HG03558 (cell line): ENCODE measurements at regions not wholly inside any gene's neighbourhood (a gene's known extent, or its start where the extent isn't known, plus 50 kb on each side); places are given as distances from the start of the nearest gene placed in this dataset.

Experiments
- ATAC-seq: cut with Tn5 transposase; IDR thresholded peaks from one replicate; pipeline ENCODE4 v1.9.1; 2021; ENCODE audit warnings: moderate number of reproducible peaks; ENCODE audit not compliant: unreplicated experiment; ENCODE audit errors: extremely low read depth

DNA sequence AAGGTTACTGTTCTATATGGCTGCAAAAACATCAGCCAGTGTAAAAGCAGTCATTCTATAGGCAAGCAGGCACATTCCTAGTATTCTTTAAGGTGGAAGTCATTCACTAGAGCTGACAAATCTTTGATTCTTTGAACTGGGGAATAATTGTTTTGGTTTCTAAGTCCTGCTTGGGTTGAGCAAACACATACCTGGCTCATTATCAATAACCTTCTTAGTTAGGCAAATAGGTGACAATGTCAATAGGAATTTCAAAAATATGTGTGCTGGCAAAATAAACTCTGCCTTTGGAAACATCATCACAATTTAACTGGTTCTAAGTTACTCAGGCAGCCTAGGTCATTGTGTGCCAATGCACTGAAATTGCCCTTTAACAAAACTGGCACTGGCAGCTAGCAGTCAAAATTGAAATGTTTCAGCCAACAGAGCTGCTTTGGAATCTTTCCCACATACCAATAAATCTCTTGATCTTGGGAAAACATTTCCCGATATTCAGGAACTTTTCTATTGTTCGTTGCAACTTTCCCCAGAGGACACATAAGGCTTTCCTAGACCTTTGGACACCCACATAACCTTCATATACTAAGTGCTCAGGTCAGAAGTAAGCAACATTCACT lies 402.0 kb upstream of the MMADHC start:
- no peak for ATAC-seq

DNA sequence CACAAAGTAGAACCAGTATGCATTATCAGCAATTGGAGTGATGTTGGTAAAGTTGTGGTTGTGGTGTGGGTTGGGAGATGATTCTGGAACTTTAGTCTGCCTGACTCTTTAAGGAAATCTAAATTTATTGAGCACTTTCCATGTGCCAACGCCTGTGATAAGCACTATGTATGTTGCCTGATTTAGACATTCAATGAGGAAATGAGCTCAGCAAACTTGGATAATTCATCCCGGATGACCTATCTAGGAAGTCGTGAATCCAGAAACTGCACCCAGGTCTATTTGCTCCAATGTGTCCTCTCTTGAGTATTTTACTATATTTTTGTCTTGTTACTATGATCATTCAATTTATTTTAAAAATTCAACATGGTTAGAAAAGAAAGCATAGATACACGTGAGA lies 400.8 kb upstream of the MMADHC start:
- no peak for ATAC-seq

DNA sequence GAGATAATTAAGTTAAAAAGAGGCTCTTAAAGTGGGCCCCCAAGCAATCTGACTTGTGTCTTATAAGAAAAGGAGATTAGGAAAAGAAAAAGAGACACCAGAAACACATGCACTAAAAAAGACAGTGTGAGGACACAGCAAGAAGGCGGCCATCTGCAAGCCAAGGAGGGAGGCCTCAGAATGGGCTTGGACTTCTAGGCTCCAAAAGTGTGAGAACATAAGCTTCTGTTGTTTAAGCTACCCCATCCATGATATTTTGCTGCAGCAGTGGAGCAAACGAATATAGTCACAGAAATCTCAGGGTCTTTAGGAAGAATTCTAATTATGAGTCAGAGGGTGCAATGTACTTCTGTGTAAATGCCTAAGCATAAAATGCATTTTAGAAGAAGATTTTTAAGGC lies 399.3 kb upstream of the MMADHC start:
- ATAC-seq: no peak

DNA sequence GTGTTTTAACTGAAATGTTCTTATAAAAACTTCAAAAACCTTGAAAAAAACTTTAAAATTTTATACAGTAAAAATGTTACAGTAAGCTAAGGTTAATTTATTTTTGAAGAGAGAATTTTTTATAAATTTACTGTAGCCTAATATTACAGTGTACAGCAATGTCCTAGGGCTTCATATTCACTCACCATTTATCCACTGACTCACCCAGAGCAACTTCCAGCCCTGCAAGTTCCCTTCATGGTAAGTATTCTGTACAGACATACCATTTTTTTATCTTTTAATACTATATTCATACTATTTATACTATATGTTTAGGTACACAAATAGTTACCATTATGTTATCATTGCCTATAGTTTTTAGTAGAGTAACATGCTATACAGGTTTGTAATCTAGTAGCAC lies 396.7 kb upstream of the MMADHC start:
- ATAC-seq: no peak

DNA sequence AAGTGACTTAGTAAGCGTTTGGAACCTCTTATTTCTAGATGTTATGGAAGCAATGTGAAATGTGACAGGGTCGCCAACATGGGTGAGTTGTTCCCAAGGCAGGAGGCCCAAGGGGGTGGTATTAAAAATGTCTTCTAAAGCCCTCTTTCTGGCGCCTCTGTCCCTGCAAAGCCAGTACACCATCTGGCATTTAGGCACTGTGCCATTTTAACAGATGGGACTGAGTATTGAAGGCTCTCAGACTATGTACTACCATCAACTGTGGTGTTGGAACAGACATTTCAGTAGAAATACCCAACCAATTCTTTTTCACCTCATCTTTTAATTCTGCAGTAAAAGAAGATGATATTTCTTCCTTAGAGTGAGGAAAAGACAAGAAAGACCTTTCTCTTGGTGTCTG lies 384.5 kb upstream of the MMADHC start:
- ATAC-seq: no peak

DNA sequence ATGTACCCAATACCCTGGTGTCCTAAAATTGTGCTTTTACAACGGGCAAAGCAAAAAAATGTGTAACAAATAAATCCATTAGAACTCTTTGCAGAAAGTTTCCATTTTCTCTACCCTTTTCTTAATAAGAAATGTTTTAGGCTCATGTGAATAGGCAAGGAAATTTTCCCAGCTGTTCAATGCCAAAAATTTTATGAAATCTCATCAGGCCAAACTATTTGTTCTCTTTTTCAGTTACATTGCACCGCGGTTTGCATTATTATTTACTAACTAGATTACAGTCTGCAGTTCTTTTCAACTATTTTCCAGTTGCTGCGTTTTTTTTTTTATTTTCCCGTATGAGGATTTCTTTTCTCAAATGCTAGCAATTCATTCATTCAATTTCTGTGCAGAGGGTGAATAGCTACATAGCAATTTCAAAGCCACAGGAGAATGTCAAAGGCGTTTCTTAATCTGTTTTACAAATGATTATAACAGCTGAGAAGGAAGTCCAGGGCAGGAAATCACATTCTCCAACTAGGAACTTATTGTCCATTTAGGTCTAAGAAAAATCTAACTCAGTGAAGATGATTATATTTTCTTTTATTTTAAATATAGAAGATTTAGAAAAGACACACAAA lies 367.5 kb upstream of the MMADHC start:
- ATAC-seq: no peak

DNA sequence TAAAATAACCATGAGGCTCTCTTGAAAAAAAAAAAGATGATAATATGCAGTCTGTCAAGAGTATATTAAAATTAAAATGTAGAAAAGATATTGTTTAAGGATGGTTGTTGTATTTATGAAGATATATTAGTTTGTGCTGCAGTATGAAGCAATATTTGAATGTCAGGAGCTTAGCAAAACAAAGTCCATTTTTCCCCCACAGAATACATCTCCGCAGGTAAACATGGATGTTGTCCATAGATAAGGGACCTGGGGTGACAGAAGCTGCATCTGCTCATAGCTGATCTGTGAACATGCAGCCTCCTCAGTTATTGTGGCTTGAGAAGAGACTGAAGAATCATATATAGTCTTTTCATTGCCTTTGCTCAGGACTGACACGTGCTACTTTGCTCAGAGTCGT lies 366.1 kb upstream of the MMADHC start:
- ATAC-seq: no peak

DNA sequence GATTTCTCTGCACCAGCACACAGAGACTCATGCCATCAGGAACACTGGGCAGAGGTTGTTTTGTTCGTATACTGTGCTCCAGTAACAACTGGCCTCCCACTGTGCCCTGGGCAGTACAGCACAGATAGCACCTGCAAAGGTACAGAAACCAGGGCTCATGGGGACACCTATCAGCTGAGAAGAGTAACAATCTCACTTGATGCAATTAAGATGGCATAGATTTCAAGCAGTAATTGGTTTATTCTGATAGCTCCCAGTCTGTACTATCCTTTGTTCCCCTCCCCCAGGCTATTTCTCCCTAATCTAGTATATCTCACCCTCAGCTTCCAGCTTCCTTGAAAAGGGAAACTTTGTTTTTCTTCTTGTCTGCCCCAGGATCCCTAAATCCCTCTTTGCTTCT lies 343.9 kb upstream of the MMADHC start:
- ATAC-seq: no peak

DNA sequence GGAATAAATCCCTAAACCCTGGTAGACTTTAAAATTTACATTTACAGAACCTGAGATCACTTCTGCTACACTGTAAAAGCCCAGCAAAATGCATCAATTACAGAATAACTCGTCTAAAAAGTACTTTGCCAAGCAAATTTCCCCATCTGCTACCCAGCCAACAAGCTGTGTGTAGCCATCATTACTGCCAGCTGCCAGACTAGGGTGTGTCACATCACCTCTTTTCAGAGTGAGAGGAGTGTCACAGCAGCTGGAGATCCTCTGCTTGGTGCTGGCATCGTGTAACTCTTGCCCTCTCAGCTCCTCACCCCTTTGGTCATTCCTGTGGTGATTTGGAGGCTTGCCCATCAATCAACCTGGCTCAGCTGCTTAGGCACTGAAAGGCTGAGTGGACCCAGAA lies 340.4 kb upstream of the MMADHC start:
- ATAC-seq: no peak

DNA sequence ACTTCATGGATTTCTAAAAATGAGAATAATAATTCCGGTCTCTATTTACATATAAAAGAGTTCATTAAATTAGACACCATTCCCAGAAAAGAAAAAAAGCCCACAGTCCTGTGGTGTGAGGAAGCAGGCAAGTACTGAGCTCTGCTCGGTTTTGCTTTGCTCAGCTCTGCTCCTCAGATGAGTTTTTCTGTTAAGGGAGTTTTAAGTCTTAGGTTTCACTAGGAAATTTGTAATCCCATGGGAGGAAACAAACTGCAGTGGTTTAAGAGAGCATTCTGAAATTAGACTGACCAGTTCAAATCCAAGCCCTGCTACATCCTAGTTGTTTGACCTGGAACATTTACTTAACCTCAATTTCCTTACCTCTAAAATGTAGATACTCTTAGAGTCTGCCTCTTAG lies 338.6 kb upstream of the MMADHC start:
- no peak for ATAC-seq

DNA sequence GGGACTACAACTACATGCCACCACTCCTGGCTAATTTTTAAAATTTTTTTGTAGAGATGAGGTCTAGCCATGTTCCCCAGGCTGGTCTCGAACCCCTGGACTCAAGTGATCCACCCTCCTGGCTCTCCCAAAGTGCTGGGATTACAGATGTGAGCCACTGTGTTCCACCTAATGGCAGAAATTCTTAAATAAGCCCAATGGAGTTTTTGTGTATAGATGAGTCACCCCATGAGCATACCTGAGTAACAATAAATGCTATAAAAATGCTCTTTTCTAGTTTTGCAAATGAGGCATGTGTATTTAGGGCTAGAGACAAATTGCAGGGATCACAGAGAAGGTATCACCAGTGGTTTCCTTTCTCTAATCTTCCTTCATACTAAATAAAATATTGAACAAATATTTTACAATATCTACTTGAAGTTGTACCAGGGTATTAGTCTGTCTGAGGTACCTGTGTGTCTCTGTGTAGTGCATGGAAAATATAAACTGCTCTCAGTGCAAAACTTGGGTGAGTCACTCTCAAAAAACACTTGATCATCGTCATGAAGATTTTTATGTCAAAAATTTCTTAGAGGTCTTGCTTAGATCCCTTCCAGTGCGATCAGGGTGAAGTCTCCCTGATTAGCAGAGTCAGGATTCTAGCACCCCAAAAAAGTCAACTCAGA lies 337.1 kb upstream of the MMADHC start:
- no peak for ATAC-seq

DNA sequence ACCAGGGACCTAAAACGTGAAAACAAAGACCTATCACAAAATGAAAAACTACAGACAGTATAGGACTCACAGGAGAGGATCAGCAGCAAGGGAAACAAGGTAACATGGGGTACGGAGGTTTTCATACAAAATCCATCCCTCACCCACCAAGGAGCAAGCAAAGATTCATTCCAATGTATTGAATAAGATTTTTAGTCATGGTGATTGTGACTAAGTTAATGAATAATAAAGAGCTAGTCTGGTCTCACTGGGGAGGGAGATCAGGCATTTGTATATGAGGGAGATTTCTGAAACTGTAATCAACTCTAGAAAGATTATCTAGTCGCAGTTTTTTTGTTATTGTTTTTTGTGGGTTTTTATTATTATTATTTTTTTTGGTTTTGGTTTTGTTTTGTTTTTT lies 336.5 kb upstream of the MMADHC start:
- no peak for ATAC-seq

DNA sequence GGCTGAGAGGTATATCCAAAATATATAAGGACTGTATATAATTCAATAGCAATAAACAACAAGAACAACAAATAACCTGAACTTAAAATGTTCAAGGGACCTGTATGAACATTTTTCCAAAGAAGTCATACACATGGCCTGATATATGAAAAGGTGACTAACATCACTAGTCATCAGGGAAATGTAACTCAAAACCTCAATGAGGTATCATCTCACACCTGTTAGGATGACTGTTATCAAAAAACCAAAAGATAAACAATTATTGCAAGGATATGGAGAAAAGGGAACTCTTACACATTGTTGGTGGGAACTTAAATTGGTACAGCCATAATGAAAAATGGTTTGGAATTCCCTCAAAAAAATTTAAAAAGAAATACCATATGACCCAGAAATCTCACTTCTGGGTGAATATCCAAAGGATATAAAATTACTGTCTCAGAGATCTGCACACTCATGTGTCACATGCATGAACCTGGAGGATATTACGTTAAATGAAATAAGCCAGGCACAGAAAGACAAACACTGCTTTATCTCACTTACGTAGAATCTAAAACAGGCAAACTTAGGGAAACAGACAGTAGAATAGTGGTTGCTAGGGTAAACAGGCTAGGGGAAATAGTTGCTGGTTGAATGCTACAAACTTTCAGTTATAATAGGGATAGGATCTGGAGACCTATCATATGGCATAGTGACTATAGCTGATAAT lies 334.5 kb upstream of the MMADHC start:
- no peak for ATAC-seq

DNA sequence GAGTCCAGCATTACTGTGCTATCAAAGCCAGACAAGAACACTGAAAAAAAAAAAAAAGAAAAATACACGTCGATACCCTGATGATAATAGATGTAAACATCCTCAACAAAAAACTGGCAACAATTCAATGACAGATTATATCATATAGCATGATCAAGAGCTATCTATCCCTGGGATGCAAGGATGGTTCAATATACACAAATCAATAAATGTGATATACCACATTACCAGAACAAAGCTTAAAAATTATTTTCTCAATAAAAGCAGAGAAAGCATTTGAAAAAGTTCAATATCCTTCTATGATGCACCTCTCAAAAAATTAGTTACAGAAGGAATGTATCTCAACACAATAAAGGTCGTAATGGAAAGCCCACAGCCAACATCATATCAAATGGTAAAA lies 332.8 kb upstream of the MMADHC start:
- no peak for ATAC-seq

DNA sequence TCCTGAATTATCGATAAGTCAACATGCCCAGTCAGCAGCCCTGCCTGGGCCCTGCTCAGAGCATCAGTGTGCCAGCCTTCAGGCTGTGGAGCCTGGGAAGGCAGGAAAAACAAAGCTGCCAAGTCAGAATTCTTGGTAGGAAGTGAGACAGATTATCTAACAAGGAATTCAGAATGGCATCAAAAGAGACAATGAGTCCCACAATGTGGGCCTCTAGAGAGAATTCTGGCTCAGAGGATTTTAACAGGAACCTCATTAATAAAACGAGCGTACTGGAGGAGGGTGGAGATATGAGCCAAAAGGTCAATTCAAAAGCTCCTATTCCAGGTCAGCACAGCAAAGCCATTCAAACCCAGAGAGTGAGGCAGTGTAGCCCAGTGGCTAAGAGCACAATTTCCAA lies 327.6 kb upstream of the MMADHC start:
- no peak for ATAC-seq

DNA sequence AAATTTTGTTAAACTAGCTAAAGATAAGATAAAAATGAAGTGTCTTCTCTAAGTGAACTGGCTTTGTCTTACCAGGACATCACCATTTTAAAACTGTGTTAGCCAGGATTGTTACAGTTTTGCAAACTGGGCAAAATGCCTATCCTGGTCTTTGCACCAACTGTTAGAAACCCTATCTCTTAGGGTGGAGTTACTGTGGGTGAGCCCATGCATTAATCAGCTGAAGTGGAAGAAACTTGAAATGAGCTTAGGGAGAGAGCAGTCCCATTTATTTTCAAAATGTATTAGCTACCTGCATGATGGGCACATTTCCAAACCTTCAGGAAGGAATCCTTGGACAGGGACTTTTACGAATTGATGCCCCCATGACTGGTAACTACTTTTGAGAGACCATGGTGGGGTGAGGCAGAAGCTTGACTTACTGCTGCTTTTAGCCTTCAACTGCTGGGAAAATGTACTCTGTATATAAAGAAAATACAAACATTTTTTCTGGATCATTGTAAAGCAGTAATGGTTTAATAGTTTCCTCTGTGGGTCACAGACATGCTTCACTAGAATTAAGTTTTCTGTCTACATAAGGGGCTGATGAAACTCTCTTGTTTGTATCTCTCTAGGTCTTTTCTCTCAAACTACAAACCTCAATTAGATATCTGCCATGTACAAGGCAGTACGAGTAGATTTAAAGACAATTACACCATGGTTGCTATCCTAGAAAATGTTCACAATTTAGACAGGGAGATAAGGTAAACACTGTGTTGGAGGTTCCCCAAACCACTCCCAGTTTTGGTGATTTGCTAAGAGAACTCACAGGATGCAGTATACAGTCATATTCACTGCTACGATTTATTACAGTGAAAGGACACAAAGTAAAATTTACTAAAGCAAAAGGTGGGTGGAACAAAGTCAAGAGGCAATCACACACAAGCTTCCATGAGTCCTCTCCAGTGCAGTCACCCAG lies 321.4 kb upstream of the MMADHC start:
- ATAC-seq: no peak

DNA sequence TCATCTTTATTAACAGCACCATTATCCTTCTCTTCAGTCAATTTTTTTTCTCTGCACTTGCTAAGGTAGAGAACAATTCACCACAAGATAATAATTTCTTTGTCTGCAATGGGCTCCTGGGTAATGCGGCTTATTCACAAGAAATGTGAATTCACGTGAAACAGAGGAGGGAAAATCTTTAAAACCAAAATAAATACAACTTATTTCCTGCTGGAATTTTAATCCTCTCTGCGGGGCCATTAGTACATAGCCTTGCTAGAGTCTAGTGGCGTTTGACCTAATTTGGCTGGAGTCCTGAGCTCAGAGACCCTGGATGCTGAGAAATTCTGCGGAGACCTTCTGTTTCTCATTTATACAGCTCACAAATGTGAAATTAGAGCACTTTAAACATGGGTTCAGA lies 319.3 kb upstream of the MMADHC start:
- no peak for ATAC-seq

DNA sequence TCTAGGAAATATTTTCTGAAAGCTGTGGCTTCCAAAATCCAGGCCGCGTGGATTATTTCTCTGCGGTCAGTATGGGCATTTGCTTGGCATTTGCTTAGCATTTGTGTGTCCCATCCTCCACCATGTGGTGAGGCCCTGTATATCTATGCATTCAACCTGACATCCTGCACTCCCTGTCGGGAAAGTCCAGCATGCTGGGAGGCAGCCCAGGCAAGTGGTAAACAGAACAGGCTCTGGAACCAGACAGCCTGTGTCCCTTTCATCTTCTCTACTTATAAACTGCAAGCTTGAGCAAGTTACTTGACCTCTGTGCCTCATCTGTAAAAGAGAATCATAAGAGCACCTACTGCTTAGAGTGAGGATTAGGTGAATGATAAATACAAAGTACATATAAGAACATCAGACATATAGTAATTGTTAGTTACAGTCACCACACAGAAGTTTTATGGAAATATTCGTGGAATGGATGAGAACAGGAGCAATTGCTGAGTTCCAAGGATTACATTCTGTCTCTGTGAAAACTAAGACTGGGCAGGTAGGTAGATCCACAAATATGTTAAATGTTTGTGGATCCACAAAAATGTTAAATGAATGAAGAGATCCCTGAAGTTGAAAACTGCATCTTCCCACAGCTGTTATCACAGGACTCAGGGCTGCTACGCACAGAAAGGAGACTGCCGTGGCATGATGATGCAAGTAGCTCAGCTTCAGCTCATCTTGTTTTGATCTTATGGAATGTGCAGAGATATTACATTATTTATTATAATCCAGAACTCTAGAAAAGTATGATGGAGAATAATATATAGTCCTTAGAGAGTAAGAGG lies 317.0 kb upstream of the MMADHC start:
- no peak for ATAC-seq

DNA sequence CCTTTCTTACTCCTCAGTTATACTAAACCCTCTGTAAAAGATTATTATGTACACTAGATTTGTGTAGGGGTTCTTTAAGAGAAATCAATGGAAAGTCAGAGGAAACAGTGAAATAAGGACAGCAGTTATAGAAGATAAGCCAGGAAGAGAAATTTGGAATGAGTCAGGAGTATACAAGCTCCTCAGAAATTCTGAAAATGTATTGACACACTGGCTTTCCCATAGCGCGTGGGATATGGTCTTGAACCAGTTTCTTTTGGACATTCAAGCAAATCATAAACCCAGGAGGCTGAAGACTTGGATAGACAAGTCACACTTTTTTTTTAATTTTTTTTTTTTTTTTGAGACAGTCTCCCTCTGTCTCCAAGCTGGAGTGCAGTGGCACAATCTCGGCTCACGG lies 316.1 kb upstream of the MMADHC start:
- no peak for ATAC-seq

DNA sequence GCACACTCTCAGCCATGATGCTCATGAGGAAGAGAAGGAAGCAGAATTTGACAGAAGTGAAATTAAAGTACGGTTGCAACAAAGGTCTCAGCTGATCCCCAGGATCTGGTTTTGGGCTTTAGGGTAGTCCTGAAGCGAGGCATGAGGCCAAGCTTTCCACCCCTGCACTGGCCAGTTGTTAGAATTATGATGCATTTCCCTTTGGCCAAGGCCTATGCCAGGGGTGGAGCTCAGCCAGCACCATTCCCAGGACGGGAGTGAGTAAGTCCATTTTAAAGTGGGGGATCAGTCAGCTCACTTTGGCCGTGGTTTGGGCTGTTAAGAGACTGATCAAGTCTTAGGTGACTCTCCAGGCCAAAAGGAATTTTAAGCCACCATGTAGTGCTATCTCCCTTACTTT lies 314.5 kb upstream of the MMADHC start:
- no peak for ATAC-seq
